Naive thymus-derived CD8-positive, alpha-beta T cell (primary cell): ENCODE measurements at regions not wholly inside any gene's neighbourhood (a gene's known extent, or its start where the extent isn't known, plus 50 kb on each side); places are given as distances from the start of the nearest gene placed in this dataset.

Experiments used
- ATAC-seq, 2 donors: fragments of 150-1000 bp; cut with Tn5 transposase in 1 of 2; sonication (Bioruptor Pico), chemical (Tn5 transposase) in 1 of 2; 1 replicate in 1 of 2; 2 replicates in 1 of 2; pipeline ENCODE4 v1.10.0; 2021; ENCODE audit warnings: mild to moderate bottlenecking in 2 of 2, moderate library complexity in 2 of 2
- POLR2A ChIA-PET: fragments of 350-600 bp; sonication (Branson Sonifier 250); formaldehyde crosslinking; loops from one replicate; lab custom pipeline; 2021; ENCODE audit warnings: antibody characterized with exemption; lab: Charles Lee
- DNase-seq, 10 donors: peaks; one replicate each; pipeline versions ENCODE4 v3.0.0 to v3.0.0-alpha.2; 2020 to 2022
- H3K27ac Mint-ChIP-seq, 10 donors: one replicate each; pipeline ENCODE4 v1.8.0; 2020 to 2022; ENCODE audit warnings: mild to moderate bottlenecking in 10 of 10, mixed read lengths in 10 of 10, moderate library complexity in 4 of 10, inconsistent platforms in 1 of 10
- H3K27me3 Mint-ChIP-seq, 5 donors: one replicate each; pipeline ENCODE4 v1.8.0; 2021 to 2022; ENCODE audit warnings: mixed read lengths in 5 of 5
- H3K36me3 Mint-ChIP-seq, 3 donors: one replicate each; pipeline ENCODE4 v1.8.0; 2020 to 2022; ENCODE audit warnings: mixed read lengths in 3 of 3, mild to moderate bottlenecking in 2 of 3, inconsistent platforms in 1 of 3
- H3K4me1 Mint-ChIP-seq, 4 donors: one replicate each; pipeline ENCODE4 v1.8.0; 2021 to 2022; ENCODE audit warnings: mixed read lengths in 4 of 4
- H3K4me3 Mint-ChIP-seq, 10 donors: one replicate each; pipeline ENCODE4 v1.8.0; 2020 to 2022; ENCODE audit warnings: mild to moderate bottlenecking in 10 of 10, mixed read lengths in 10 of 10, moderate library complexity in 6 of 10, inconsistent platforms in 1 of 10
- H3K9me3 Mint-ChIP-seq, 9 donors: one replicate each; pipeline ENCODE4 v1.8.0; 2020 to 2022; ENCODE audit warnings: mixed read lengths in 9 of 9, mild to moderate bottlenecking in 3 of 9, inconsistent platforms in 1 of 9, moderate library complexity in 1 of 9

DNA sequence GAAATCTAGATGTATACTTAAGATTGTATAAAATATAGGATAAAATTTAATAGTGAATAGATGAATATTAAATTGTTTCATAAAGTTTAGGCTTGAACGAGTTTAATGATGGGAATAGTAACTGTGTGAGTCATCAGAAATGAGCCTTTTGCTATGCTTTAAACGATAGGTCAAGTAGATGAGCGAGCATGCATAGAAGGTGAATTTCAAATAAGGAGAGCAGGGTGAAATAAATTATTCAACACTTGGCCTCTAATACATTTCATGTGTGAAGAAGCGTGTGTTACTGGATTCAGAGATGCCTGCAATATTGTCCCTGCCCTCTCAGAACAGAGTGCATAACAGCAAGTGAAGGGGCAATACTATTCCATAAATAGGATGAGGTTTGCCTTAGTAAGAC, 74.4 kb upstream of the EYA4 start:
- Mint-ChIP-seq H3K27ac (no peak overlapping the region), H3K4me1 (no peaks in the 10 kb centered on the region), H3K36me3 (no peaks in the 10 kb centered on the region), H3K9me3 (peaks cover 0 to 15% (median 0%) of the 10 kb centered on the region in 9 donors), H3K4me3 (no peak overlapping the region), H3K27me3 (peaks cover 2 to 11% (median 4%) of the 10 kb centered on the region in 5 donors)
- POLR2A ChIA-PET: no interaction called here
- DNase-seq (no peak), ATAC-seq (no peak)

DNA sequence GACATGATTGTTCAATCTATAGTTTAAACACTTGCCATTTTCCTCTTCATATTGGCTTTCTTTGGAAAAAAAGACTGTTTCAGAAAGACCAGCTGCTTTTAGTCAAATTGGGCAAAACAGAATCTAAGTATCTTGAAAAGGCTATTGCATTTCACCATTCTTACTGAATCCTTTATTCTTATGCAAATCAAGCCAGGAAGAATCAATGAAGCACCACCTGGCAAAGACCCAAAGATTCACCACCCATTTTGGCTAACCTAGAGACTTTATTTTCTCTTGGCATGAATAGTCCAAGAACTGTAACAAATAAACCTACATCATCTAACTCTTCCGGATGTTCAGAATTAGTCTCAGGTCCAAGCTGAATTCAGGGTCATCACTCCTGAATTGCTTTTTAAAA, 71.3 kb upstream of the EYA4 start:
- Mint-ChIP-seq H3K9me3 (peaks cover 0 to 17% (median 3%) of the 10 kb centered on the region in 9 donors), H3K27ac (no peak overlapping the region), H3K27me3 (peaks cover 0 to 8% (median 2%) of the 10 kb centered on the region in 5 donors), H3K4me3 (no peak overlapping the region), H3K4me1 (no peaks in the 10 kb centered on the region), H3K36me3 (no peaks in the 10 kb centered on the region)
- ATAC-seq (no peak), DNase-seq (no peak)
- POLR2A ChIA-PET: no interaction called here

DNA sequence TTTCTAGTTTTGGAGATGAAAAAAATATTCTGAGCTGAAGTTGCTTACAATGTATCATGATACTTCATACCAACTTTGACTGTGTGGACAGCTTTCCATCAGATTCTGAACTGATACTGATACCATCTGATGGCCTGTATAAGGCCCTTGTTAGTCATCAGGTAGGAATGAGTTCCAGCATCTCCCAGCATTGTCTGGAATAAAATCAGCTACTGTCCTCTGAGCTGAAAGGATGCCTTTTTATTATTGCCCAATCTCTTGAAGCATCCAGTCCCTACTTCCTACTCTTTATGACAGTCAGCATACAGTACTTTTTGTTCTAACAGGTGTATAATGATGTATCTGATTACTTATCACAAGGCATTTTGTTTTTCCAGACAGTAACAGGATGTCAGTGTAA, 70.6 kb upstream of the EYA4 start:
- no peaks in the 10 kb centered on the region for H3K36me3 Mint-ChIP-seq
- POLR2A ChIA-PET: no interaction called here
- peaks cover 0 to 13% (median 3%) of the 10 kb centered on the region in 9 donors for H3K9me3 Mint-ChIP-seq
- peaks cover 0 to 8% (median 2%) of the 10 kb centered on the region in 5 donors for H3K27me3 Mint-ChIP-seq
- no peaks in the 10 kb centered on the region for H3K4me1 Mint-ChIP-seq
- H3K27ac Mint-ChIP-seq: no peak overlapping the region
- DNase-seq: no peak
- no peak overlapping the region for H3K4me3 Mint-ChIP-seq
- no peak for ATAC-seq

DNA sequence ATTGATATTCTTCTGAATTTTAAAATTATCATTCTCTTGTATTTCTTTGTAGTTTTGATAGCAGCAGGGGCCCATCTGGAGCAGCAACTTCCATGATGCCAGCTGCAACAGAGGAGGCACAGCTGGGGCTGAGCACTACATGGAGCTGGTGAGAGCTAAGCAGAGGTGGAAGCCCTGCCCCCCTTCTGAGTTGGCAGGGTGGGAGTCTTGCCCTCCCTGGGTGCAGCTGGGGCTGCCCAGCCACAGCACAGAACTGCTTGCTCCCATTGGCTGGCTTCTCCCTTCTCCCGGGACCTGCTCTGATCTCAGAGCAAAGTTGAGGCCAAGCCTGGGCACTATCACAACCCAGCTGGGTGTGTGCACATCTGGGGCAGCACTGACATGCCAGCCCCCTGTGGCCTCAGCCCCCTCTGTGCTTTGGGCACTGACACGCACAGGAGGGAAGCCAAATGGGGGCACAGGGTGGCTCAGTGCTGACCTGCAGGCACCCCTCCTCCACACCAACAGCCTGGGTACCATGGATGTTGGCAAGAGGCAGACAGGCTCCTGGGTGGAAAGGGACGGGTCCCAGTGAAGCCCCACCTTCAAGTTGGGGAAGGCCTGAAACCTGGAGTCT, 69.1 kb upstream of the EYA4 start:
- POLR2A ChIA-PET: no interaction called here
- Mint-ChIP-seq H3K9me3 (peaks cover 0 to 11% (median 3%) of the 10 kb centered on the region in 9 donors), H3K27ac (no peak overlapping the region), H3K36me3 (no peaks in the 10 kb centered on the region), H3K4me1 (no peaks in the 10 kb centered on the region), H3K27me3 (peaks cover 0 to 5% (median 0%) of the 10 kb centered on the region in 5 donors), H3K4me3 (no peak overlapping the region)
- DNase-seq (no peak), ATAC-seq (no peak)

DNA sequence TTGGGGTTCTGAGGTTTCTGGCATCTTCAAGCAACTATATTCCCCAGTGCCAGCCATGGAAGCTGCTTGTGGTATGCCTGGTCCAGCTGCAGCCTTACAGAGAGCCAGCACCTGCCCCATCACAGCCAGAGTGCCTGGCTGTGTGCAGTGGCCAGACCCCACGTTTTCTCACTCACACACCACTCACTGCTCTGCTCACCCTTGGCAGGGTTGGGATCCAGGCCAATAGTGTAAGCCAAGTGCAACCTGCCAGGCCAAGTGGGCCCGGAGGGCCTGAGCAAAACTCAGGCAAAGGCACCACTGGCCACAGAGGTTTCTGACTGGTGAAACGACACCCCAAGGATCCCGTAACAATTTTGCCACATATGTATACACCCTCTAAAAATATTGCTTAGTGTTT, 67.9 kb upstream of the EYA4 start:
- Mint-ChIP-seq H3K9me3 (peaks cover 0 to 11% (median 5%) of the 10 kb centered on the region in 9 donors), H3K36me3 (no peaks in the 10 kb centered on the region), H3K27ac (no peak overlapping the region), H3K4me1 (no peaks in the 10 kb centered on the region), H3K27me3 (no peaks in the 10 kb centered on the region), H3K4me3 (no peak overlapping the region)
- ATAC-seq (no peak), DNase-seq (no peak)
- POLR2A ChIA-PET: no interaction called here

DNA sequence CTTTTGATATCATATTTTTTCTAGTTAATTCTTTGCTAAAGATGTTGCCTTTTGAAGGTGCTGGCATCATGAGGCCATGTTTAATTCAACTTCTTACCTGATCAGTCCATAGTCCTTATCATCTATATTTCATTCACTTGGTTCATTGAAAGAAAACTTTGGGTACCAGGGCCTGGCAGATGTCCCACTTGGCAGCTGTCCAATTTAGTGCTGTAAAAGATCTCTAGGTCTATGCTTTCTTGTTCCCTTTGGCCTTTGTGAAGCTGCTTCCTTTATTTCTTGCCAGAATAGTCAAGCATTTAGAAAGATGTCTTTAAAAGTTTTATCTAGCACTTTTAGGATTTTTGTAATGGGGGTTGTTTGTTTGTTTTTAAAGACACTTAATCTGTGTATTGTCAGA, 61.7 kb upstream of the EYA4 start:
- POLR2A ChIA-PET: no interaction called here
- no peak for DNase-seq
- H3K27ac Mint-ChIP-seq: no peak overlapping the region
- peaks cover 2 to 16% (median 6%) of the 10 kb centered on the region in 9 donors for H3K9me3 Mint-ChIP-seq
- H3K4me1 Mint-ChIP-seq: no peaks in the 10 kb centered on the region
- ATAC-seq: no peak
- peaks cover 0 to 1% (median 0%) of the 10 kb centered on the region in 5 donors for H3K27me3 Mint-ChIP-seq
- no peaks in the 10 kb centered on the region for H3K36me3 Mint-ChIP-seq
- no peak overlapping the region for H3K4me3 Mint-ChIP-seq

DNA sequence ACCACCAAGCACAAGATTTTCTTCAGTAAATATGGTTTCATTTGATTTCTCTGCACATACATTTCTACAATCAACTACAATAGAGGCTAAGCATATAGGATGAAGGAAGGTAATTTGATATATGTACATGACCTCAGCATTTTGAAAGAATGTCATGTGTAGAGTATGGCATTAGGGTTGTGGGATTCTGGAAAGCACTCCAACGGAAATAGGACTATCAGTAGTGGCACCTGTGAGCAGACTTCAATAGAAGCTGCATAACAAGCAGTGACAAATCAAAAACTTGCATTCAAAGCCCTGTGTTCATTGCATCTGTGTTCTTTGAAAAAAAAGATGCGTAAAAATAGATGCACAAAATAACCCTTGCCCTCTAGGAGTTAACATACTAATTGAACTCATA, 57.5 kb upstream of the EYA4 start:
- Mint-ChIP-seq H3K4me1 (no peaks in the 10 kb centered on the region), H3K4me3 (no peak overlapping the region), H3K27ac (no peak overlapping the region), H3K27me3 (peaks cover 0 to 5% (median 0%) of the 10 kb centered on the region in 5 donors), H3K36me3 (no peaks in the 10 kb centered on the region), H3K9me3 (peaks cover 0 to 7% (median 4%) of the 10 kb centered on the region in 9 donors)
- ATAC-seq: no peak
- DNase-seq: no peak
- POLR2A ChIA-PET: no interaction called here

DNA sequence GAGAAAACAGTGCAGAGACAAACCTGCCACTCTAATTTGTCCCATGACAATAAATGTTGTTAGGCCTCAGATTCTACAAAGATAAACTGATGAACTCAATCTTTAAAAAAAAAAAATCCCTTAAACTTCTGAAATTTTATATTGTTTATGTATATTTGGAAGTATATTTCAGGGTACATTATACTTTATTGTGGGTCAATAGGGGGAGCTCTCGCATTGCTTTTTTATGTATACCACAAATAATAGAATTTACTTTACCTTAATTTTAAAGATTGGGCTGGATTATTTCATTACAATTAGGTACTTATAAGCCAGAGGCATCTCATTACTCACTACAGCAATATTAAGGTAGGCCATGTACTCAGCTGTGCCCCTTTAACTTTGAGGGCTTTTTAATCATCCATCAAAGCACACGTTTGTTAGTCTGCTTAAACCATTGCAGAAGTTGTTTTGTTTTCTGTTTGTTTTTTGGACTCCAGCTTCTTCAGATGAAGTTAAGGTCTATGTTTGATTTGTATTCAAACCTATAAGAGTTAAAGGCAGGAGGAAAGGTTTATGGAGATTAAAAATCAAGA, 56.3 kb upstream of the EYA4 start:
- Mint-ChIP-seq H3K27me3 (peaks cover 0 to 5% (median 0%) of the 10 kb centered on the region in 5 donors), H3K9me3 (peaks cover 0 to 2% (median 0%) of the 10 kb centered on the region in 9 donors), H3K4me3 (no peak overlapping the region), H3K27ac (no peak overlapping the region), H3K4me1 (no peaks in the 10 kb centered on the region), H3K36me3 (no peaks in the 10 kb centered on the region)
- ATAC-seq (no peak), DNase-seq (no peak)
- POLR2A ChIA-PET: no interaction called here

DNA sequence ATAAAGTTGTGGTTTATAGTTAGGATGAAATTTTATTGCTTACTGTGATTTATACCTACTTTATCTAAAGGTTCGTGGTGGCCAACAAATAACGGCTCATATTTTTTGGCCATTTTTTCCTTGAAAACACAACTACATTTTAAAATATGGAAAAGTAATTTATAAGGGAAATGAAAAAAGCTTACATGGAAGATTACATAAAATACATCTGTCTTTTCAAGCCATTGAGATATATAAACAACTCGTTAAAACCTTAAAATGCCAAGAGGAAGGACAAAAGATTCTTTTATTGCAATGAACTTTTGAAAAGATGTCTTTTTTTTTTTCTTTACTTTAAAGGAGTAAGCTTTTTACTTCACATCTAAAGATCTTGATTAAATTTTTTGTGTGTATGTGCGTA, 55.4 kb upstream of the EYA4 start:
- no peak for DNase-seq
- H3K27me3 Mint-ChIP-seq: peaks cover 0 to 5% (median 0%) of the 10 kb centered on the region in 5 donors
- ATAC-seq: no peak
- no peaks in the 10 kb centered on the region for H3K4me1 Mint-ChIP-seq
- POLR2A ChIA-PET: no interaction called here
- no peaks in the 10 kb centered on the region for H3K36me3 Mint-ChIP-seq
- peaks cover 0 to 2% (median 0%) of the 10 kb centered on the region in 9 donors for H3K9me3 Mint-ChIP-seq
- no peak overlapping the region for H3K27ac Mint-ChIP-seq
- no peak overlapping the region for H3K4me3 Mint-ChIP-seq

DNA sequence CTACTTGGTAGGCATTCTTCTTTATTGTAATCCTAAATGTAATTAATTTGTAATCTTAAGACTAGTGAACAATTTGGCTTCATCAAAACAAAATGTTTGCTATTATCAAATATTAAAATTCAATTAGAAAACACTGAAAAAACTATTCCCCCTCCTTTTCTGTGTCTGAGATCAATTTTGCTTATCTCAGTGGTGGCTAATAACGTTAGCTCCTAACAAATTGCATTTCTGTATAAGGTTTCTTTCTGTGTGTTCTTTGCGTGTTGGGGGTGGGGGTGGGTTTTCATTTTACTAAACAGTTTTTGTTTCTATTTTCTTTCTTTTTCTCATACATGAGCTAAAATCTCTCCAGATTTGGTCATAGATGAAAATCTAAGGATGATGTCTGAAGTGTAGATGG, 54.0 kb upstream of the EYA4 start:
- peaks cover 0 to 5% (median 0%) of the 10 kb centered on the region in 5 donors for H3K27me3 Mint-ChIP-seq
- peaks cover 0 to 2% (median 0%) of the 10 kb centered on the region in 9 donors for H3K9me3 Mint-ChIP-seq
- POLR2A ChIA-PET: no interaction called here
- DNase-seq (no peak), ATAC-seq (no peak)
- H3K36me3 Mint-ChIP-seq: no peaks in the 10 kb centered on the region
- no peak overlapping the region for H3K27ac Mint-ChIP-seq
- H3K4me1 Mint-ChIP-seq: no peaks in the 10 kb centered on the region
- no peak overlapping the region for H3K4me3 Mint-ChIP-seq

DNA sequence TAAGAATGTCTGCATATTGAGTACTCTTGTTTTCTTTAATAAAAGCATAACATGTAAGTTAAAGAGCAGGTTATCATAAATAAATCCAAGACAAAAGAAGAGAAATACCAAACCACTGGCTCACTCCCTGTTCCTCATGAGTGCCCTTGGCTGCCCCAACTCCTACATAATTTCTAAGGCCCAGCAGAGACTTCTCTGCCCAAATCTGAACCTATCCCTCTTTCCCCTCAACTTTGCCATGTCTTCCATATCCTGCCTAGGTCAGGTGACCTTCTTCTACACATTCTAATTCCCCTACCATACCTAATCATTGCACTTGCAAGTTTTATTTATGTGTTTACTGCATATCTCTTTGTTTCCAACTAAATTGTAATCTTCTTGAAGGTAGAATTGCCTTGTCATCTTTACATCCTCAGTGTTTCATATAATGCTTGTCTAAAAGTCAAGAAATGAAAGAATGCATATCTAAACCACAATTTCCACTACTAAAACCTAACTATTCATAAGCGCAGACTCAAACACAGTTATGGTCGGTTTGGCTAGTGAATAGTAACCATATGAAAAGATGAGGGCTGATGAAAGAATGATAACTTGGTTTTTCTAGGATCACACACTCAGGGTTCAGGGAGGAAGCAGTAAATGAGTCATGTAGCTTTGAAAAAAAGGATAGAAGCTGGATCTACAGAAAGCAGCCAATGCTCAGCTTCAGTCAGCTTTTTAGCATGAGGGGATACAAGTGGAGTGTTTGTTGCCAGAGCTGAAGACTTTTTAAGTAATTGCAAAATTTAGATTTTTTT, 53.3 kb upstream of the EYA4 start:
- Mint-ChIP-seq H3K36me3 (no peaks in the 10 kb centered on the region), H3K4me1 (no peaks in the 10 kb centered on the region), H3K27me3 (peaks cover 0 to 5% (median 3%) of the 10 kb centered on the region in 5 donors), H3K27ac (no peak overlapping the region), H3K9me3 (peaks cover 0 to 6% (median 0%) of the 10 kb centered on the region in 9 donors), H3K4me3 (no peak overlapping the region)
- no peak for ATAC-seq
- no peak for DNase-seq
- POLR2A ChIA-PET: no interaction called here

DNA sequence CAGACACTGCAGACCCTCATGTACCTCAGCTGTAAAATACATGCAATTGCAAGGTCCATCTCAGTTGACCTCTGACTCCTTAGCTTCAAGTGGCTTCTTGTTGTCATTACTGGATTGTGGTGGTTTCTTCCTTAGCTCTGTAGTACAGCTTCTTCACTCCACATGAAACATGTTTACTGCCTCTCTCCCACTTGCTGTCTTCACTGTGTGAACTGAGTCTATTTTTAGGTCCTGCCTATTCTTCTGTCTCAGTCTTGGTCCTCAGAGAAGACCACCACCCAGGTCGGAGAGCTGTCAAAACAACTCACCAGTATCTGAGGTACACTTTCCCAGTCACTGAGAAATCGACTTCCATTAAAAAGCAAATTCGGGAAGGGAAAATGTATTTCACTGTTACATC, 50.2 kb upstream of the EYA4 start:
- peaks cover 0 to 13% (median 4%) of the 10 kb centered on the region in 9 donors for H3K9me3 Mint-ChIP-seq
- no peaks in the 10 kb centered on the region for H3K36me3 Mint-ChIP-seq
- peaks cover 0 to 5% (median 2%) of the 10 kb centered on the region in 5 donors for H3K27me3 Mint-ChIP-seq
- ATAC-seq (no peak), DNase-seq (no peak)
- no peaks in the 10 kb centered on the region for H3K4me1 Mint-ChIP-seq
- POLR2A ChIA-PET: no interaction called here
- no peak overlapping the region for H3K4me3 Mint-ChIP-seq
- H3K27ac Mint-ChIP-seq: no peak overlapping the region

DNA sequence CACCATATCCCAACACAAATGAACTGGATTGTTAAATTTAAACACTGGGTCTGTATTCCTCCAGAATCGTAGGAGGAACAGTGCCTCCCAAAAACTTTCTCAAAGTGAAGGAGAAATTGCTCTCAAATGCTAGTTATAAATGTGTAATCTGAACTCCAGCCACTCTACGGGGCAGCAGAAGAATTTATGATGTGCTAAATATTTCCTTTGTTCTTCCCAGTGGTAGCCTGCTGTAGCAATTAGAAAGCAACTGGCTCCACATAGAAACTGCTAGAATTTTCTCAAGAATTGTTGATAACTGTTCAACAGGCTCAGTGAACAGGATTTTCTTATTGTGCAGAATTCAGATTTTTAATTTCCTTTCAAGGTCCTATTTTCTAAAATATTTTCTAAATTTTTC, 49.8 kb upstream of the EYA4 start:
- Mint-ChIP-seq H3K9me3 (peaks cover 0 to 13% (median 6%) of the 10 kb centered on the region in 9 donors), H3K27me3 (peaks cover 0 to 5% (median 2%) of the 10 kb centered on the region in 5 donors), H3K4me3 (no peak overlapping the region), H3K27ac (no peak overlapping the region), H3K36me3 (no peaks in the 10 kb centered on the region), H3K4me1 (no peaks in the 10 kb centered on the region)
- DNase-seq: no peak
- POLR2A ChIA-PET: no interaction called here
- no peak for ATAC-seq
